Neuronal stem cell (in vitro differentiated cells): ENCODE measurements at regions not wholly inside any gene's neighbourhood (a gene's known extent, or its start where the extent isn't known, plus 50 kb on each side); places are given as distances from the start of the nearest gene placed in this dataset.

Experiments used
- DNase-seq: peaks from one replicate; pipeline ENCODE4 v3.0.0-alpha.2; 2013; ENCODE audit warnings: low spot score
- H2AFZ ChIP-seq: one replicate; pipeline ENCODE4 v1.6.1; 2013; ENCODE audit warnings: mild to moderate bottlenecking, low read length, inconsistent platforms
- H2AK5ac ChIP-seq: 2 replicates; pipeline ENCODE4 v1.6.1; 2013; ENCODE audit warnings: low read depth, mild to moderate bottlenecking, inconsistent platforms, low read length, moderate library complexity, mixed read lengths
- H2BK120ac ChIP-seq: 2 replicates; pipeline ENCODE4 v1.6.1; 2013; ENCODE audit warnings: low read depth, mild to moderate bottlenecking, inconsistent platforms, low read length, moderate library complexity, mixed read lengths
- H2BK12ac ChIP-seq: one replicate; pipeline ENCODE4 v1.6.1; 2013; ENCODE audit warnings: low read length, inconsistent platforms
- H2BK15ac ChIP-seq: 2 replicates; pipeline ENCODE4 v1.6.1; 2013; ENCODE audit warnings: mild to moderate bottlenecking, low read length, inconsistent platforms, mixed read lengths
- H2BK5ac ChIP-seq: one replicate; pipeline ENCODE4 v1.6.1; 2013; ENCODE audit warnings: inconsistent platforms, mild to moderate bottlenecking, low read length, moderate library complexity
- H3K14ac ChIP-seq: one replicate; pipeline ENCODE4 v1.6.1; 2013; ENCODE audit warnings: low read length, inconsistent platforms
- H3K18ac ChIP-seq: 2 replicates; pipeline ENCODE4 v1.6.1; 2013; ENCODE audit warnings: low read length, inconsistent platforms
- H3K23ac ChIP-seq: 2 replicates; pipeline ENCODE4 v1.6.1; 2013; ENCODE audit warnings: low read depth, mild to moderate bottlenecking, mixed read lengths, low read length, inconsistent platforms; ENCODE audit not compliant: poor library complexity
- H3K27ac ChIP-seq: replicated peaks from 3 replicates; pipeline ENCODE4 v1.5.1; 2013; ENCODE audit warnings: low read length, inconsistent platforms
- H3K27me3 ChIP-seq, 3 experiments: 2 replicates each; pipeline ENCODE4 v1.6.1; 2013; ENCODE audit warnings: low read length in 3 of 3, mild to moderate bottlenecking in 2 of 3, inconsistent platforms in 1 of 3, low read depth in 1 of 3, mixed read lengths in 1 of 3, moderate library complexity in 1 of 3; ENCODE audit not compliant: control insufficient read depth in 3 of 3, insufficient read depth in 3 of 3
- H3K36me3 ChIP-seq, 2 donors: replicated peaks in 1 of 2; 2 replicates each; pipeline ENCODE4 v1.6.1; 2013; ENCODE audit warnings: low read length in 2 of 2; ENCODE audit not compliant: control insufficient read depth in 2 of 2, insufficient read depth in 2 of 2
- H3K4ac ChIP-seq: 2 replicates; pipeline ENCODE4 v1.6.1; 2013; ENCODE audit warnings: inconsistent platforms, mild to moderate bottlenecking, low read length, moderate library complexity
- H3K4me1 ChIP-seq, 2 donors: 1 replicate in 1 of 2; 2 replicates in 1 of 2; pipeline ENCODE4 v1.6.1; 2013; ENCODE audit warnings: low read length in 2 of 2, low read depth in 1 of 2; ENCODE audit not compliant: control insufficient read depth in 2 of 2, insufficient read depth in 1 of 2
- H3K4me2 ChIP-seq: one replicate; pipeline ENCODE4 v1.6.1; 2013; ENCODE audit warnings: mild to moderate bottlenecking, low read length, inconsistent platforms; ENCODE audit not compliant: insufficient read depth, poor library complexity, severe bottlenecking
- H3K4me3 ChIP-seq, 2 donors: 2 replicates each; pipeline ENCODE4 v1.5.1; 2013; ENCODE audit warnings: low read length in 2 of 2, mild to moderate bottlenecking in 2 of 2, inconsistent platforms in 1 of 2, moderate library complexity in 1 of 2
- H3K79me1 ChIP-seq: one replicate; pipeline ENCODE4 v1.6.1; 2013; ENCODE audit warnings: low read depth, mild to moderate bottlenecking, inconsistent platforms, low read length, moderate library complexity
- H3K9ac ChIP-seq: one replicate; pipeline ENCODE4 v1.6.1; 2013; ENCODE audit warnings: mild to moderate bottlenecking, low read depth, low read length, inconsistent platforms; ENCODE audit not compliant: poor library complexity
- H3K9me3 ChIP-seq, 2 donors: replicated peaks in 1 of 2; 2 replicates each; pipeline versions ENCODE3 to v1.6.1; 2013; ENCODE audit warnings: low read length in 2 of 2, mild to moderate bottlenecking in 2 of 2, inconsistent platforms in 1 of 2, low read depth in 1 of 2, mixed read lengths in 1 of 2, moderate library complexity in 1 of 2; ENCODE audit not compliant: control insufficient read depth in 2 of 2, insufficient read depth in 1 of 2
- H4K8ac ChIP-seq: one replicate; pipeline ENCODE4 v1.6.1; 2013; ENCODE audit warnings: low read depth, mild to moderate bottlenecking, inconsistent platforms, low read length, moderate library complexity
- H4K91ac ChIP-seq: one replicate; pipeline ENCODE4 v1.6.1; 2013; ENCODE audit warnings: low read length, low read depth, mild to moderate bottlenecking, inconsistent platforms; ENCODE audit not compliant: poor library complexity
- WGBS, 2 donors: extraction: QIAGEN DNeasy Blood & Tissue Kit; methylation state at CpG; one replicate each; pipeline ENCODE4 v1.1.7; 2013; ENCODE audit warnings: missing lambda C conversion rate in 2 of 2, mixed read lengths in 1 of 2; ENCODE audit not compliant: insufficient read length in 2 of 2, insufficient replicate concordance in 1 of 2; ENCODE audit errors: extremely low coverage in 2 of 2; 5-methylcytosine and 5-hydroxymethylcytosine counted together

DNA sequence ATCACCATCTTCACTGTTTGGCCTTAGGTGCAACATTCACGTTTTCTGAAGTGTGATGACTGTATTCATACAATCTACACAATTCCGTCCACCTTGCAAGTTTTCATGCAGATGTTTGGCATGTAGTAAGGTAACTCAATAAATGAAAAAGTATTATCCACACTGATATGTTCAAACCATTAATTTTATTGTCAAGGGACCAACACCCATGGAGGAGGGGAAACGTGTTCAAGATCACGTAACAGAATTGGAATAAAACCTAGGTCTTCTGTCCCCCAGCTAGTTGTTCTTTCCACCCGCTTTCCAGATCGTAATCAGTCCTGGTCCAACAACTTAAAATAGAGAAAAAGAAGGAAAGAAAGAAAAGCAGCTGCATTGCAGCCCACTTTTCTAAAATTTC, 560.4 kb upstream of the MCTP2 start:
- Histone ChIP-seq H3K27ac (no peak overlapping the region), H3K4me2 (no peak overlapping the region), H3K9me3 (peaks cover 0 to 10% of the 10 kb centered on the region in 2 donors), H3K9ac (no peak overlapping the region), H3K4me3 (no peak overlapping the region), H2AFZ (no peak overlapping the region), H2AK5ac (no peak overlapping the region), H2BK12ac (no peak overlapping the region), H3K4me1 (no peaks in the 10 kb centered on the region), H3K23ac (no peak overlapping the region), H3K14ac (no peak overlapping the region), H4K91ac (no peak overlapping the region), H4K8ac (no peak overlapping the region), H3K79me1 (no peaks in the 10 kb centered on the region), H3K36me3 (peaks cover 0 to 4% of the 10 kb centered on the region in 2 donors), H3K27me3 (no peaks in the 10 kb centered on the region), H2BK15ac (no peak overlapping the region), H2BK120ac (no peak overlapping the region), H3K4ac (no peak overlapping the region), H2BK5ac (no peak overlapping the region), H3K18ac (no peak overlapping the region)
- DNase-seq = no peak
- no CpG with 5 or more reads among the region's 6 CpGs for WGBS, 2 donors

DNA sequence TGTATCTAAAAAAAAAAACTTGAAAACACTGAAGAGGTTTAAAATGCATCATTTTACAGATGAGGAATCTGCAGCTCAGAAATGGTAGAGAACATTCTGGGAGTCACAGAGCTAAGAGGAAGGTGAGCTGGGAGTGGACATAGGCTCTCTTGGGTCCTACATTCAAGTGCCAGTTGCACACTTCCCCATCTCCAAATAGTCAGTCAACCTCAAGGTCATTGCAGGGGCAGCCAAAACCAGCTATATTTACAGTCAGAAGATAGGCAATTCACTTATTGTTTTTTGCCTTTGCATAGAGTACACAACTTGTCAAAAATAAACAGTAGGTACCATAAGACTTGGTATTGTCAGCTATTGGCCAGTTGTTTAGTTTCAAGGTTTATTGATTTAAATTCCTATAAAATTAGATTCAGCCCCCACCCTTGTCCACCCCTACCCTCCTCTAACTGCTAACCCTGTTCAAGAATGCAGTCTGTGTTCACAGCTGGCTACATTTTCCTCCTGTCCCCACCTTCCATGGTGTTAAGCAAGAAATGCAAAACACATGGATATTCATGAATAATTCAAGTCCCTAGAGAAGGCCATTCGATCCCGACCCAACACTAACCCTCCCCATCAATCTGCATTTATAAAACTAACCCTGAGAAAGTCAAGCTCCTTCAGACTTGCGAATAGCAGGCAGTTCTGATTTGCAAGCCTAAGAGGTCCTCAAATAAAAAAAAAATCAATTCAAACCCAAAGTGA, 567.0 kb upstream of the MCTP2 start:
- H3K4me1 ChIP-seq = peaks cover 0 to 23% of the 10 kb centered on the region in 2 donors
- H2BK120ac ChIP-seq = no peak overlapping the region
- H3K14ac ChIP-seq = no peak overlapping the region
- no peak overlapping the region for H2BK5ac ChIP-seq
- no peaks in the 10 kb centered on the region for H3K27me3 ChIP-seq
- no peak overlapping the region for H3K9ac ChIP-seq
- H3K4me2 ChIP-seq = no peak overlapping the region
- no peak overlapping the region for H2BK15ac ChIP-seq
- no peaks in the 10 kb centered on the region for H3K36me3 ChIP-seq
- no peak overlapping the region for H4K8ac ChIP-seq
- H2AK5ac ChIP-seq = no peak overlapping the region
- H3K79me1 ChIP-seq = no peaks in the 10 kb centered on the region
- H3K23ac ChIP-seq = no peak overlapping the region
- H3K4ac ChIP-seq = no peak overlapping the region
- no peak overlapping the region for H3K4me3 ChIP-seq
- H3K9me3 ChIP-seq = no peaks in the 10 kb centered on the region
- H4K91ac ChIP-seq = no peak overlapping the region
- no peak overlapping the region for H3K18ac ChIP-seq
- WGBS, 2 donors = no CpG with 5 or more reads among the region's 3 CpGs
- H2AFZ ChIP-seq = no peak overlapping the region
- no peak for DNase-seq
- H3K27ac ChIP-seq = no peak overlapping the region
- H2BK12ac ChIP-seq = no peak overlapping the region

DNA sequence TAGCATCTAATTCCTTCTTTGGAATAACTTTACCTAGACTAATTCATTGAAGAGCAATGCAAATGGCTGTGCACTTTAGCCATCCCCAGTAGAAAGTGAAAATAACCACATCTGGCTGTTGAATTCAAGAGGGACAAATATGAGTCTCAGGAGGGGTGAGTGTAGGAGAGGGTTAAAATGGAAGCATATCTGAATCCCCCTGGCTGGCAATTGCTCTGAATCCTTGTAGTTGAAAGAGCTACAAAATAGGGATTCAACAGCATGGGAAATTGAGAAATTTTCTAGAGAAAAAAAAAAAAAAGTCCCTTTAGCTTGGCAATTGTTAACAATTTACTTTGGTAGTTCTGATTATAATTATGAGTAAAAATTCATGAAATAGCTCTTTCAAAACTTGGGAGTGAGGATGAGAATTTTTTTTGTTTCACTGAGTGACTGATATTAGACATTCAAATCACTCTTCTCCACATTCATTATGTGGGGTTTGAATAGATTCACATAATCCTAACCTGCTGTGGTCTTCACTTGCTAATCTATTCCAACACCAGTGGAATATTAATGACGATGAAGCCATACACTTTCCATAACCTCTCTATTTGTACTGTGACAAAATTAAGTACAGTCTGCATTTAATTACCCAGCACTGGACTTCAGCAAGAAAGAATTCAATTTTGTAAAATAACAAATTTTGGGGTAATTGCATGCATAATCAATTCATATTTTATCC, 569.0 kb upstream of the MCTP2 start:
- DNase-seq = no peak
- H2BK12ac ChIP-seq = no peak overlapping the region
- no peaks in the 10 kb centered on the region for H3K9me3 ChIP-seq
- H3K18ac ChIP-seq = no peak overlapping the region
- no peak overlapping the region for H3K27ac ChIP-seq
- no peak overlapping the region for H3K23ac ChIP-seq
- no peak overlapping the region for H2BK5ac ChIP-seq
- H3K4me1 ChIP-seq = peaks cover 0 to 23% of the 10 kb centered on the region in 2 donors
- H4K8ac ChIP-seq = no peak overlapping the region
- H3K9ac ChIP-seq = no peak overlapping the region
- H2AK5ac ChIP-seq = no peak overlapping the region
- no peak overlapping the region for H3K4ac ChIP-seq
- no peak overlapping the region for H3K4me2 ChIP-seq
- H4K91ac ChIP-seq = no peak overlapping the region
- H2BK120ac ChIP-seq = no peak overlapping the region
- no peak overlapping the region for H2BK15ac ChIP-seq
- H2AFZ ChIP-seq = no peak overlapping the region
- H3K4me3 ChIP-seq = no peak overlapping the region
- no CpG with 5 or more reads among the region's 1 CpG for WGBS, 2 donors
- H3K14ac ChIP-seq = no peak overlapping the region
- H3K36me3 ChIP-seq = no peaks in the 10 kb centered on the region
- H3K27me3 ChIP-seq = no peaks in the 10 kb centered on the region
- no peaks in the 10 kb centered on the region for H3K79me1 ChIP-seq

DNA sequence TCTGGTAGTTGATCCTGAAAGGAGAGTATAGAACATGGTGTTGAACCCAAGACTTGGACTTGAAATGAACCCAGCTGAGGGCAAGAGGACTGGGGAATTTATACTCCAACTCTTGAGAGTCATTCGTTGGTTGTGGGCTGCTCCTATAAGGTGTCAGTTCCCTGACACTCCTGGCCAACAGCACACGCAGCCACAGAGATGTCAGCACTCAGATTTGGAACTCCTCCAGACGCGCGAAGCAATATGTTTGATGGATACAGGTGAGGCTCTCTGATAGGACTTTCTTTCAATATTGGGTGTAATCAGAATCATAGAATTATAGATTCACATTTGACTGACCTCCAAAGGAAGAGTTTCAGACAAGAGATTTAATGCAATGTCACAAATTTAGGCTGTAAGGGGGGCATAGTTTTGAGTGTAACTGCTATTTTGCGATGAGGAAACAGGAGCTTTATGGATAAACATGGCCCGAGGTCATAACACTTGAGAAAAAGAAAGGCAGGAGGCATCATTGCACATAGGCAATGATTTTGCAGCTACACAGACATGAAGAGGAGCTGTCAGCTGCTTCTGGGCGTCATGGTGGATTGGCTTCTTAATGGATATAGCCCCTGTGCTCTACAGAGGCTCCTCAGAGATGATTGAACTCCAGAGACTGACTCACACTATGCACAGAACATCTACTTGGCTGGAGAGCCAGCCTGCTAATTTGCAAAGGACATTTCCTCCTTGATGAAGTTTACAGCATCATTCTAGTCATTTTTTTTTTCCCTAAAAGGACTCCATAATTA, 569.2 kb upstream of the RGMA start:
- Histone ChIP-seq H4K91ac (no peak overlapping the region), H3K27ac (no peak overlapping the region), H3K79me1 (no peaks in the 10 kb centered on the region), H2AFZ (no peak overlapping the region), H3K27me3 (no peaks in the 10 kb centered on the region), H3K9ac (no peak overlapping the region), H2BK5ac (no peak overlapping the region), H4K8ac (no peak overlapping the region), H3K4me2 (no peak overlapping the region), H3K23ac (no peak overlapping the region), H2BK12ac (no peak overlapping the region), H3K4me1 (peaks cover 0 to 13% of the 10 kb centered on the region in 2 donors), H3K36me3 (peaks cover 0 to 2% of the 10 kb centered on the region in 2 donors), H2BK15ac (no peak overlapping the region), H3K4me3 (no peak overlapping the region), H2AK5ac (no peak overlapping the region), H3K18ac (no peak overlapping the region), H3K14ac (no peak overlapping the region), H3K4ac (no peak overlapping the region), H2BK120ac (no peak overlapping the region), H3K9me3 (no peaks in the 10 kb centered on the region)
- WGBS, 2 donors = no CpG with 5 or more reads among the region's 8 CpGs
- no peak for DNase-seq
